Type B pancreatic cell (in vitro differentiated cells): ENCODE measurements at regions not wholly inside any gene's neighbourhood (a gene's known extent, or its start where the extent isn't known, plus 50 kb on each side); places are given as distances from the start of the nearest gene placed in this dataset.

Experiments used
- DNase-seq: peaks from one replicate; pipeline ENCODE4 v3.0.0; 2021; ENCODE audit warnings: mixed read lengths; ENCODE audit not compliant: unreplicated experiment; ENCODE audit errors: extremely low spot score
- H3K27ac Mint-ChIP-seq: 2 replicates; pipeline ENCODE4 v1.8.0; 2021; ENCODE audit warnings: mild to moderate bottlenecking, mixed read lengths
- H3K27me3 Mint-ChIP-seq: 2 replicates; pipeline ENCODE4 v1.8.0; 2021; ENCODE audit warnings: mixed read lengths
- H3K36me3 Mint-ChIP-seq: 2 replicates; pipeline ENCODE4 v1.8.0; 2021; ENCODE audit warnings: mixed read lengths
- H3K4me1 Mint-ChIP-seq: one replicate; pipeline ENCODE4 v1.8.0; 2021; ENCODE audit warnings: mixed read lengths; ENCODE audit not compliant: unreplicated experiment
- H3K4me3 Mint-ChIP-seq: 2 replicates; pipeline ENCODE4 v1.8.0; 2021; ENCODE audit warnings: mild to moderate bottlenecking, mixed read lengths
- H3K9me3 Mint-ChIP-seq: 2 replicates; pipeline ENCODE4 v1.8.0; 2021; ENCODE audit warnings: mixed read lengths
- TF ChIP-seq, protein P1 (sequence below): fragments of 200-600 bp; sonication (generic); conservative IDR thresholded peaks from 2 replicates; pipeline ENCODE4 v1.5.0; 2021; ENCODE audit warnings: antibody characterized with exemption, mild to moderate bottlenecking

DNA sequence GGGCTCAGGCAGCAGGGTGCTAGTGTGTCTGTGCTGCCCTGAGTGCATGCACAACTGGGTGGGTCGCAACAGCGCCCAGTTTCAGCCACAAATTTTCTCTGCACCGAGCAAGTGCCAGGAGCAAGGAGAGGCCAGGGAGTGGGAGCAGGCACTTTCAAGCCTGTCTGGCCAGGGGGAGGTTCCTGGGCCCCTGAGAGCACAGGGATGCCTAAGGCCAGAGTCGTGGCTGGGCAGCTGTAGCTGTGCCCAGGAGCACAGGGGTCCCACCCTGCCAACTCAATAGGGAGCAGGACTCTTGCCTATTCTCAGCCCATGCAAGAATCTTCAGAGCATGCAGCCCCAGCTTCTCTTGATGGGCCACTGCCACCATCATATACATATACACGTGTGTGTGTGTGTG is 1577.4 kb downstream of the KCNT2 start:
- Mint-ChIP-seq H3K4me3 (no peak overlapping the region), H3K9me3 (no peaks in the 10 kb centered on the region), H3K4me1 (no peaks in the 10 kb centered on the region), H3K27ac (no peak overlapping the region), H3K36me3 (no peaks in the 10 kb centered on the region), H3K27me3 (no peaks in the 10 kb centered on the region)
- DNase-seq, result no peak
- TF ChIP-seq, protein P1, sequence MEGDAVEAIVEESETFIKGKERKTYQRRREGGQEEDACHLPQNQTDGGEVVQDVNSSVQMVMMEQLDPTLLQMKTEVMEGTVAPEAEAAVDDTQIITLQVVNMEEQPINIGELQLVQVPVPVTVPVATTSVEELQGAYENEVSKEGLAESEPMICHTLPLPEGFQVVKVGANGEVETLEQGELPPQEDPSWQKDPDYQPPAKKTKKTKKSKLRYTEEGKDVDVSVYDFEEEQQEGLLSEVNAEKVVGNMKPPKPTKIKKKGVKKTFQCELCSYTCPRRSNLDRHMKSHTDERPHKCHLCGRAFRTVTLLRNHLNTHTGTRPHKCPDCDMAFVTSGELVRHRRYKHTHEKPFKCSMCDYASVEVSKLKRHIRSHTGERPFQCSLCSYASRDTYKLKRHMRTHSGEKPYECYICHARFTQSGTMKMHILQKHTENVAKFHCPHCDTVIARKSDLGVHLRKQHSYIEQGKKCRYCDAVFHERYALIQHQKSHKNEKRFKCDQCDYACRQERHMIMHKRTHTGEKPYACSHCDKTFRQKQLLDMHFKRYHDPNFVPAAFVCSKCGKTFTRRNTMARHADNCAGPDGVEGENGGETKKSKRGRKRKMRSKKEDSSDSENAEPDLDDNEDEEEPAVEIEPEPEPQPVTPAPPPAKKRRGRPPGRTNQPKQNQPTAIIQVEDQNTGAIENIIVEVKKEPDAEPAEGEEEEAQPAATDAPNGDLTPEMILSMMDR, result no peak

- Mint-ChIP-seq H3K27ac (no peak overlapping the region), H3K4me1 (no peaks in the 10 kb centered on the region), H3K36me3 (no peaks in the 10 kb centered on the region), H3K9me3 (no peaks in the 10 kb centered on the region), H3K4me3 (no peak overlapping the region), H3K27me3 (no peaks in the 10 kb centered on the region)
- TF ChIP-seq, protein P1, result no peak
- no peak for DNase-seq
These were observed 1581.4 kb downstream of the KCNT2 start for GRCh38 chr1:195026792-195027191.

- Mint-ChIP-seq H3K4me3 (no peak overlapping the region), H3K9me3 (no peaks in the 10 kb centered on the region)
These were observed 1588.9 kb downstream of the KCNT2 start for GRCh38 chr1:195019385-195019784.

DNA sequence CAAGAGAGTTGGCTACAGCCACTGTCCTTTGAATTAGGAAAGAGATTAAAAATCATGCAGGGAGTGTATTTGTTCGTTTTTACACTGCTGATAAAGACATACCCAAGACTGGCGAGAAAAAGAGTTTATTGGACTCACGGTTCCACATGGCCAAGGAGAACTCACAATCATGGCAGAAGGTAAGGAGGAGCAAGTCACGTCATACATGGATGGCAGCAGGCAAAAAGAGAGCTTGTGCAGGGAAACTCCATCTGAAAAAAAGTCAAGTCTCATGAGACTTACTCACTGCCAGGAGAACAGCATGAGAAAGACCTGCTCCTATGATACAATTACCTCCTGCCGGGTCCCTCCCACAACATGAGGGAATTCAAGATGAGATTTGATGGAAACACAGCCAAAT is 1595.2 kb downstream of the KCNT2 start:
- Mint-ChIP-seq H3K27me3 (no peaks in the 10 kb centered on the region), H3K9me3 (no peaks in the 10 kb centered on the region), H3K36me3 (no peaks in the 10 kb centered on the region), H3K27ac (no peak overlapping the region), H3K4me1 (no peaks in the 10 kb centered on the region), H3K4me3 (no peak overlapping the region)
- DNase-seq, result no peak
- TF ChIP-seq, protein P1, result no peak

More at GRCh38 chr1:195019385-195019784, 1588.9 kb downstream of the KCNT2 start:
- no peaks in the 10 kb centered on the region for H3K36me3 Mint-ChIP-seq
- H3K4me1 Mint-ChIP-seq, result no peaks in the 10 kb centered on the region
- H3K27ac Mint-ChIP-seq, result no peak overlapping the region
- no peak for DNase-seq
- TF ChIP-seq, protein P1, result no peak
- H3K27me3 Mint-ChIP-seq, result no peaks in the 10 kb centered on the region

DNA sequence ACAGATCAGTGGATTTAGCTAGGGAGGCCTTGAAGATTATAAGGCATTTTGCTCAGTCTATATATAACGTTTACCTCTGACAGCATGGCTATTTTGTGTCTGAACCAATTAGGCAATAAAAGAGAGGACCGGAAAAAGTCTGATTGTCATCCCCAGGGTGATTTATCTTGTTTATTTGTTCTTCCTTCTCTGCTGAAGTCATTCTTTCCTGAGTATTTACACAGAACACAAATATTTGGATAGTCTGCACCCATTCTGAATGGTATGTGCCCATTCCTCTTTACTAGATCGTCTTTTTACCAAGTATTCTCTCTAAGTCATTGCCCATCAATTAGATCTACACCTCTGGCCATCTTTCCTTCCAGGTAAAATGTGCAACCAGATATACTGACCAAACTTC is 1602.9 kb downstream of the KCNT2 start:
- TF ChIP-seq, protein P1, result no peak
- Mint-ChIP-seq H3K36me3 (no peaks in the 10 kb centered on the region), H3K9me3 (no peaks in the 10 kb centered on the region), H3K27ac (no peak overlapping the region), H3K4me3 (no peak overlapping the region), H3K4me1 (no peaks in the 10 kb centered on the region), H3K27me3 (no peaks in the 10 kb centered on the region)
- no peak for DNase-seq

DNA sequence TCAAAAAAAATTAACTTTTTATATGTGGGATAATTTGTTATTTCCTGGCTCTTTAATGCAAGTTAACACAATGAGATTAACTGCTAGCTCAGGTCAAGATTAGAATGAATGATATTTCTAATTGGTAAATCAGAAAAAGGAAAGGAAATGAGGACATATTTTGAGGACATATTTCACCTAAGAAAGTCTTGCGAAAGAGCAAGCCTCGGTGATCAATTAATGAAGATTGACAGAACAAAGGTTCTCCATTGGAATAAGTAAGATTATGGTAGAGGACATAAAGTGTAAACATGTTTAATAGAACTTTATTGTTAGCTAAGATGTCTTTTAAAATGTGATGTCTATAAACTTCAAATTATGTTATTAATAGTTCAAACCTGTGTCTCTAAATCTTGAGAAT is 1617.8 kb downstream of the KCNT2 start:
- H3K4me1 Mint-ChIP-seq, result no peaks in the 10 kb centered on the region
- no peak for DNase-seq
- TF ChIP-seq, protein P1, result no peak
- no peak overlapping the region for H3K27ac Mint-ChIP-seq
- no peaks in the 10 kb centered on the region for H3K27me3 Mint-ChIP-seq
- H3K36me3 Mint-ChIP-seq, result no peaks in the 10 kb centered on the region
- no peaks in the 10 kb centered on the region for H3K9me3 Mint-ChIP-seq
- no peak overlapping the region for H3K4me3 Mint-ChIP-seq
